ENCODE measurements at regions not wholly inside any gene's neighbourhood (a gene's known extent, or its start where the extent isn't known, plus 50 kb on each side); places are given as distances from the start of the nearest gene placed in this dataset.

- no peak for TF ChIP-seq POLR2A (IDR thresholded peaks at IDR 0.05)
- TF ChIP-seq POLR2AphosphoS5 (IDR thresholded peaks at IDR 0.05): no peak
Measured at GRCh38 chrX:861921-862320, 231.3 kb downstream of the SHOX start.
